ENCODE measurements at regions not wholly inside any gene's neighbourhood (a gene's known extent, or its start where the extent isn't known, plus 50 kb on each side); places are given as distances from the start of the nearest gene placed in this dataset.

DNA sequence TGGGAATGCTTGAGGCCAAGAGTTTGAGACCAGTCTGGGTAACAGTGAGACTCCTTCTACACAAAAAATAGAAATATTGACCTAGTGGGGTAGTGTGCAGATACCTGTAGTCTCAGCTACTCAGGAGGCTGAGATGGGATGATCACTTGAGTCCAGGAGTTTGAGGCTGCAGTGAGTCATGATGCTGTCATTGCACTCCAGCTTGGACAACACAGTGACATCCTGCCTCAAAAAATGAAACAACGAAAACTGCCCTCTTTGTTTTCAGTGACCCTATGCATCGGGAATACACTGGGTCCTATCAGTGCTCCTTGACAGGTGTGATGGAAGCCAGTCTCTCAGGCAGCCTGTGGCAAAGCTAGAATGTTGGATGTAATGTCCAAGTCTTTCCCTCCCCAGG is 311.5 kb upstream of the OR4E1 start:
- intact Hi-C loops (cut with micrococcal nuclease): no loop called here
- Mint-ChIP-seq H3K36me3 (no peaks in the 10 kb centered on the region), H3K4me1 (no peaks in the 10 kb centered on the region), H3K27ac (no peak overlapping the region), H3K27me3 (ENCODE audit: low read depth in 3 of 3) (peaks cover 1 to 7% (median 2%) of the 10 kb centered on the region in 3 donors), H3K4me3 (no peak overlapping the region), H3K9me3 (no peaks in the 10 kb centered on the region)
- TF ChIP-seq, protein P1, sequence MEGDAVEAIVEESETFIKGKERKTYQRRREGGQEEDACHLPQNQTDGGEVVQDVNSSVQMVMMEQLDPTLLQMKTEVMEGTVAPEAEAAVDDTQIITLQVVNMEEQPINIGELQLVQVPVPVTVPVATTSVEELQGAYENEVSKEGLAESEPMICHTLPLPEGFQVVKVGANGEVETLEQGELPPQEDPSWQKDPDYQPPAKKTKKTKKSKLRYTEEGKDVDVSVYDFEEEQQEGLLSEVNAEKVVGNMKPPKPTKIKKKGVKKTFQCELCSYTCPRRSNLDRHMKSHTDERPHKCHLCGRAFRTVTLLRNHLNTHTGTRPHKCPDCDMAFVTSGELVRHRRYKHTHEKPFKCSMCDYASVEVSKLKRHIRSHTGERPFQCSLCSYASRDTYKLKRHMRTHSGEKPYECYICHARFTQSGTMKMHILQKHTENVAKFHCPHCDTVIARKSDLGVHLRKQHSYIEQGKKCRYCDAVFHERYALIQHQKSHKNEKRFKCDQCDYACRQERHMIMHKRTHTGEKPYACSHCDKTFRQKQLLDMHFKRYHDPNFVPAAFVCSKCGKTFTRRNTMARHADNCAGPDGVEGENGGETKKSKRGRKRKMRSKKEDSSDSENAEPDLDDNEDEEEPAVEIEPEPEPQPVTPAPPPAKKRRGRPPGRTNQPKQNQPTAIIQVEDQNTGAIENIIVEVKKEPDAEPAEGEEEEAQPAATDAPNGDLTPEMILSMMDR (IDR thresholded peaks at IDR 0.05): no peak
- no peaks in the 10 kb centered on the region for H4K20me1 ChIP-seq (ENCODE audit: insufficient read depth, low read length)
- no peak overlapping the region for H3K27ac ChIP-seq (ENCODE audit: low read depth in 1 of 2, low read length in 2 of 2)
- WGBS (ENCODE audit: insufficient coverage): 92% methylated on average over 2 of the region's 2 CpGs
- DNase-seq: no peak
- no peak overlapping the region for H3K9ac ChIP-seq (ENCODE audit: insufficient read depth, low read length, poor library complexity, severe bottlenecking)
- no peaks in the 10 kb centered on the region for H3K79me2 ChIP-seq (ENCODE audit: insufficient read depth, low read length)
- H2AFZ ChIP-seq (ENCODE audit: insufficient read depth, low read depth, low read length, poor library complexity, severe bottlenecking): no peak overlapping the region
- no peaks in the 10 kb centered on the region for H3K4me1 ChIP-seq (ENCODE audit: control insufficient read depth in 1 of 2, insufficient read depth in 2 of 2, low read length in 2 of 2)
- no peak overlapping the region for H3K4me3 ChIP-seq (replicated peaks in 1 of 3; ENCODE audit: low read depth in 2 of 3, low read length in 3 of 3)
- no peaks in the 10 kb centered on the region for H3K9me3 ChIP-seq (replicated peaks in 1 of 2; ENCODE audit: control insufficient read depth in 1 of 2, insufficient read depth in 1 of 2, low read length in 2 of 2)
- no peaks in the 10 kb centered on the region for H3K27me3 ChIP-seq (ENCODE audit: control insufficient read depth in 2 of 2, insufficient read depth in 2 of 2, low read length in 2 of 2)
- H3K4me2 ChIP-seq (replicated peaks; ENCODE audit: extremely low read depth, low read length, poor library complexity, severe bottlenecking): no peak overlapping the region
- no peaks in the 10 kb centered on the region for H3K36me3 ChIP-seq (replicated peaks in 1 of 2; ENCODE audit: control insufficient read depth in 1 of 2, insufficient read depth in 2 of 2, low read length in 2 of 2)

DNA sequence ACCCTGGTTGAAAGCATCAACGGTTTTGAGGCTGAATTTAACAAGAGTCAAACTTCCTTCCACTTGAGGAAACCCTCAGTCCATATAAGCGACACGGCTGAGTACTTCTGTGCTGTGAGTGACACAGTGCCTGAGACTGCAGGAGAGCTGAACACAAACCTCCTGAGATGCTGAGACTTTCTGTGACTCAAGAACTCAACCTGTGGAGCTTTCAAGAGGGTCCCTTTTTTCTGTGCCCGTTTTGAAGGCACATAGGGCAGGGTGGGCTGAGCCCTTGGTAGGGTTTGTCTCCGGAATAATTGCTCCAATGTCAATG is 305.3 kb upstream of the OR4E1 start:
- Mint-ChIP-seq H3K4me1 (peaks cover 2% of the 10 kb centered on the region), H3K4me3 (no peak overlapping the region), H3K27ac (no peak overlapping the region), H3K36me3 (no peaks in the 10 kb centered on the region), H3K9me3 (peaks cover 0 to 3% (median 2%) of the 10 kb centered on the region in 7 donors), H3K27me3 (ENCODE audit: low read depth in 3 of 3) (peaks cover 3 to 10% (median 9%) of the 10 kb centered on the region in 3 donors)
- DNase-seq: no peak
- no peaks in the 10 kb centered on the region for H3K79me2 ChIP-seq (ENCODE audit: insufficient read depth, low read length)
- no peak overlapping the region for H2AFZ ChIP-seq (ENCODE audit: insufficient read depth, low read depth, low read length, poor library complexity, severe bottlenecking)
- no peaks in the 10 kb centered on the region for H4K20me1 ChIP-seq (ENCODE audit: insufficient read depth, low read length)
- no peak overlapping the region for H3K27ac ChIP-seq (ENCODE audit: low read depth in 1 of 2, low read length in 2 of 2)
- WGBS (ENCODE audit: insufficient coverage): 69% methylated on average over 4 of the region's 5 CpGs
- H3K4me3 ChIP-seq (replicated peaks in 1 of 3; ENCODE audit: low read depth in 2 of 3, low read length in 3 of 3): no peak overlapping the region
- H3K36me3 ChIP-seq (replicated peaks in 1 of 2; ENCODE audit: control insufficient read depth in 1 of 2, insufficient read depth in 2 of 2, low read length in 2 of 2): no peaks in the 10 kb centered on the region
- H3K9me3 ChIP-seq (replicated peaks in 1 of 2; ENCODE audit: control insufficient read depth in 1 of 2, insufficient read depth in 1 of 2, low read length in 2 of 2): no peaks in the 10 kb centered on the region
- H3K27me3 ChIP-seq (ENCODE audit: control insufficient read depth in 2 of 2, insufficient read depth in 2 of 2, low read length in 2 of 2): no peaks in the 10 kb centered on the region
- no peak overlapping the region for H3K9ac ChIP-seq (ENCODE audit: insufficient read depth, low read length, poor library complexity, severe bottlenecking)
- intact Hi-C loops (cut with micrococcal nuclease): no loop called here
- no peaks in the 10 kb centered on the region for H3K4me1 ChIP-seq (ENCODE audit: control insufficient read depth in 1 of 2, insufficient read depth in 2 of 2, low read length in 2 of 2)
- TF ChIP-seq, protein P1 (IDR thresholded peaks at IDR 0.05): no peak
- no peak overlapping the region for H3K4me2 ChIP-seq (replicated peaks; ENCODE audit: extremely low read depth, low read length, poor library complexity, severe bottlenecking)

All from CD14-positive monocyte (primary cell).